ENCODE measurements at regions not wholly inside any gene's neighbourhood (a gene's known extent, or its start where the extent isn't known, plus 50 kb on each side); places are given as distances from the start of the nearest gene placed in this dataset.

- no peak for DNase-seq (ENCODE audit: low read depth)
- TF ChIP-seq, protein P1, sequence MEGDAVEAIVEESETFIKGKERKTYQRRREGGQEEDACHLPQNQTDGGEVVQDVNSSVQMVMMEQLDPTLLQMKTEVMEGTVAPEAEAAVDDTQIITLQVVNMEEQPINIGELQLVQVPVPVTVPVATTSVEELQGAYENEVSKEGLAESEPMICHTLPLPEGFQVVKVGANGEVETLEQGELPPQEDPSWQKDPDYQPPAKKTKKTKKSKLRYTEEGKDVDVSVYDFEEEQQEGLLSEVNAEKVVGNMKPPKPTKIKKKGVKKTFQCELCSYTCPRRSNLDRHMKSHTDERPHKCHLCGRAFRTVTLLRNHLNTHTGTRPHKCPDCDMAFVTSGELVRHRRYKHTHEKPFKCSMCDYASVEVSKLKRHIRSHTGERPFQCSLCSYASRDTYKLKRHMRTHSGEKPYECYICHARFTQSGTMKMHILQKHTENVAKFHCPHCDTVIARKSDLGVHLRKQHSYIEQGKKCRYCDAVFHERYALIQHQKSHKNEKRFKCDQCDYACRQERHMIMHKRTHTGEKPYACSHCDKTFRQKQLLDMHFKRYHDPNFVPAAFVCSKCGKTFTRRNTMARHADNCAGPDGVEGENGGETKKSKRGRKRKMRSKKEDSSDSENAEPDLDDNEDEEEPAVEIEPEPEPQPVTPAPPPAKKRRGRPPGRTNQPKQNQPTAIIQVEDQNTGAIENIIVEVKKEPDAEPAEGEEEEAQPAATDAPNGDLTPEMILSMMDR (IDR thresholded peaks at IDR 0.05; ENCODE audit: insufficient read depth, low read length): no peak
- H3K4me3 ChIP-seq (ENCODE audit: low read depth, low read length): no peak overlapping the region
These were observed 198.7 kb downstream of the CNTN3 start for GRCh38 chr3:74415731-74416130.

GRCh38 chr3:74413547-74414241 is 200.8 kb downstream of the CNTN3 start:
- H3K4me3 ChIP-seq (ENCODE audit: low read depth, low read length): no peak overlapping the region
- TF ChIP-seq, protein P1 (IDR thresholded peaks at IDR 0.05; ENCODE audit: insufficient read depth, low read length): no peak
- no peak for DNase-seq (ENCODE audit: low read depth)

DNA sequence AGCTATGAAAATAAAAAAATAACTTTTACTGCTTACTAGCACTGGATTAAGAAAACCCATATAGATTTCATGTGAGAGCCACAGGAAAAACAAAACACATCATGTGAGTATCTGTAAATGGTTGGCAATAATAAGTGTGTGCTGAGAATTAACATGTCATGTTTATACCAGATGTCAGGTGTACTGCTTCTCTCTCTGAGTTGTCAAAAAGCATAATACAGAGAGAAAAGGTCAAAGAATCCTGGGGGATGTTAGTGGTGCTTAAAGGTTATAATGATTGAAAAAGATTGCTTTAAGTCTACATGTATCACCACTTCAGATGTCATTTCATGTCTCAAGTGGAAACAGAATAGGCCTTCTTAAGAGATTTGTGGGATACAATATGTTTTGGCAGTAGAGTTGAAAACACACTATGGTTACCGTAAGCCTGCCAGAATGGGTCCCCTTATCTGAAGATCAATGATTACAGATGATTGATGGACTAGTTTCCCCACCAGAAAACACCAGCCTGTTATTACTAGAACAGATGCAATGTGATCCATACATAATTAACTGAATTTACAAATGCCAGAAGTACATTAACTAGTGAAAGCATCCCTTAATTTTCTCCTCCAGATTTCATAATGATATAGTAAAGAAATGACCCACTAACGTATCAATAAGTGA is 204.1 kb downstream of the CNTN3 start:
- TF ChIP-seq, protein P1 (IDR thresholded peaks at IDR 0.05; ENCODE audit: insufficient read depth, low read length): no peak
- H3K4me3 ChIP-seq (ENCODE audit: low read depth, low read length): no peak overlapping the region
- DNase-seq (ENCODE audit: low read depth): no peak

DNA sequence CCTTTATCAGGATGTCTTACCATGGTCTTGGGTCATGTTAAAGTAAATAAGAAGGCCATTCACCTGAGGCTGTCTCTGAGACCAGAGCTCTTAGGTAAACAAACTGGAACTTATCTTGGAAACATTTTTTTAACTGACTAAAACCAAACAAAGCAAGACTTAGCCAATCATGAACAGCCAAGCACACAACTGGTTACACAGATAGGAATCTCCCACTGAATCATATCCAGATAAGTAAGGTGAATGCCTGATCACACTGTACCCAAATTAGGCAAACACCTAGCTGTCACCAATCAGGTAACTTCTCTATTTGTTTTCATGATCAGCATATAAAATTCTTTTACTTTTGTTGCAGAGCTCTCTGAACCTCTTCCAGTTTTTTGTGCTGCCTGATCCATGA is 205.4 kb downstream of the CNTN3 start:
- no peak overlapping the region for H3K4me3 ChIP-seq (ENCODE audit: low read depth, low read length)
- DNase-seq (ENCODE audit: low read depth): no peak
- TF ChIP-seq, protein P1 (IDR thresholded peaks at IDR 0.05; ENCODE audit: insufficient read depth, low read length): no peak

GRCh38 chr3:74403307-74403706 is 211.2 kb downstream of the CNTN3 start:
- DNase-seq (ENCODE audit: low read depth): no peak
- TF ChIP-seq, protein P1 (IDR thresholded peaks at IDR 0.05; ENCODE audit: insufficient read depth, low read length): no peak
- H3K4me3 ChIP-seq (ENCODE audit: low read depth, low read length): no peak overlapping the region

DNA sequence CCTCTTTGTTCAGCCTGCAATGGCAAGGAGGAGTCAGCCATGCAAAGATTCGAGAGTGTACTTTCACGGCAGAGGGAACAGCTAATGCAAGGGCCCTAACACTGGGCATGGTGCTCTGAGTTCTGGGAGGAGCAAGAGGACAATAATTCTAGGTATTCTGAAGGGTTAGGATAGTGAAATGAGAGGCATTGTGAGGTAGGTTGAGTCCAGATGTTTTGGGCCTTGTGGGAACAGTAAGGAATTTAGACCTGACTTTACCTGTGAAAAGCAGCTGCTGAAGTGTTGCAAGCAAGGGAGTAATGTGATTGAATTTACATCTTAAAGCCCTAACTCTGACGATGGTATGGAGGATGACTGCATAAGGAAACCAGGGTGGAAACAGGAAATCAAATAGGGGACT is 211.6 kb downstream of the CNTN3 start:
- H3K4me3 ChIP-seq (ENCODE audit: low read depth, low read length): no peak overlapping the region

More for the DNA sequence above, 211.6 kb downstream of the CNTN3 start:
- DNase-seq (ENCODE audit: low read depth): no peak
- TF ChIP-seq, protein P1 (IDR thresholded peaks at IDR 0.05; ENCODE audit: insufficient read depth, low read length): no peak
